B cell (primary cell): ENCODE measurements at regions not wholly inside any gene's neighbourhood (a gene's known extent, or its start where the extent isn't known, plus 50 kb on each side); places are given as distances from the start of the nearest gene placed in this dataset.

Source experiments
- CTCF ChIP-seq: fragments of 200-600 bp; IDR thresholded peaks from one replicate; pipeline ENCODE4 v1.8.0; 2022; ENCODE audit warnings: antibody characterized with exemption, mild to moderate bottlenecking
- EZH2 ChIP-seq: IDR thresholded peaks from 2 replicates; pipeline ENCODE4 v1.6.1; 2012; ENCODE audit warnings: borderline replicate concordance, low read depth, mild to moderate bottlenecking, moderate library complexity, low read length; ENCODE audit not compliant: insufficient read depth, poor library complexity, severe bottlenecking

- TF ChIP-seq CTCF (no peak), EZH2 (no peak)
Measured at GRCh38 chr2:191488135-191488534, 189.8 kb upstream of the NABP1 start.
